ENCODE measurements at regions not wholly inside any gene's neighbourhood (a gene's known extent, or its start where the extent isn't known, plus 50 kb on each side); places are given as distances from the start of the nearest gene placed in this dataset.

DNA sequence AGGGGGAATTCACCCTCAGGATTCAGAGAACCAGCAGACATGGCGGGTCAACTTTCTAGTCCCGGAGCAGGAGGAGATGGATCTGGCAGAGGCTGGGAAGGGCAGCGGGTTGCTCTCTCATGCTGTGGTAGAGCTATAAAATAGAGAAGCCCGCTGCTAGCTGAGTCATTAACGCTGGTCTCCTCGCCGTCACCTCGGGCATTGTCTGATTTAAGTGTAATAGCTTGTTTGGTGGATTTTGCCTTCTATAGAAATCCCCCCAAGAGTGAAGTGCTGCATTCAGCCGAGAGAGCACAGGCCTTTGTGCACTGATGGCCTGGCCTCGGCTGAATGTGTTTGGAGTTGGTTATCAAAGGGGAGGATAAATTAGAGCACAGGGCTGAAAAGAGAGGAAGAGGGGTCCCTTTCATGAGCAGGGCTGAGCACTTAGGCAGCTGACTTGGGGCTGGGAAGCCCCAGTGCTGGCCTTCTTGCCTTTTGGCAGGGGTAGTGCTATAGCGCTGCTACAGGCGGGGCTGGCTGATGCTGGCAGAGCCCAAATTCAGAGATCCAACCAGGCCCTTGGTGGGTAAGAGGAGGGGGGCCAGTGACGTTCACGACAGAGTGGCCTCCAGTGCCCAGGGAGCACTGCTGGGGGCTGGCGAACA is 161.1 kb upstream of the CADM1 start:
- H3K36me3 ChIP-seq (ENCODE audit: control insufficient read depth in 2 of 3, insufficient read depth in 3 of 3, low read length in 3 of 3), result no peaks in the 10 kb centered on the region
- FAIRE-seq (no peak), DNase-seq (no peak)
- intact Hi-C loops (cut with DNase I), result no loop called here
- no peak overlapping the region for H3K27ac ChIP-seq (ENCODE audit: low read depth in 2 of 2, low read length in 2 of 2)
- no peaks in the 10 kb centered on the region for H3K9me3 ChIP-seq (ENCODE audit: control insufficient read depth in 2 of 3, insufficient read depth in 1 of 3, low read length in 3 of 3)
- no peak overlapping the region for H3K4me3 ChIP-seq (ENCODE audit: low read length in 3 of 3)
- TF ChIP-seq CTCF (IDR thresholded peaks at IDR 0.05; ENCODE audit: borderline replicate concordance, extremely low read depth, insufficient read depth), result no peak
- H3K4me1 ChIP-seq (ENCODE audit: control insufficient read depth in 2 of 3, insufficient read depth in 2 of 3, low read depth in 1 of 3, low read length in 3 of 3), result no peaks in the 10 kb centered on the region
- H3K9ac ChIP-seq (ENCODE audit: low read length in 3 of 3), result no peak overlapping the region
- no peaks in the 10 kb centered on the region for H3K27me3 ChIP-seq (ENCODE audit: control insufficient read depth, insufficient read depth, low read length)

GRCh38 chr11:115664313-115664712 is 160.1 kb upstream of the CADM1 start:
- Histone ChIP-seq H3K9ac (ENCODE audit: low read length in 3 of 3) (no peak overlapping the region), H3K4me1 (ENCODE audit: control insufficient read depth in 2 of 3, insufficient read depth in 2 of 3, low read depth in 1 of 3, low read length in 3 of 3) (peaks cover 0 to 4% (median 0%) of the 10 kb centered on the region in 3 donors), H3K27me3 (ENCODE audit: control insufficient read depth, insufficient read depth, low read length) (no peaks in the 10 kb centered on the region), H3K36me3 (ENCODE audit: control insufficient read depth in 2 of 3, insufficient read depth in 3 of 3, low read length in 3 of 3) (no peaks in the 10 kb centered on the region), H3K4me3 (ENCODE audit: low read length in 3 of 3) (no peak overlapping the region), H3K27ac (ENCODE audit: low read depth in 2 of 2, low read length in 2 of 2) (no peak overlapping the region), H3K9me3 (ENCODE audit: control insufficient read depth in 2 of 3, insufficient read depth in 1 of 3, low read length in 3 of 3) (no peaks in the 10 kb centered on the region)
- intact Hi-C loops (cut with DNase I), result no loop called here
- DNase-seq, result no peak
- FAIRE-seq, result no peak
- no peak for TF ChIP-seq CTCF (IDR thresholded peaks at IDR 0.05; ENCODE audit: borderline replicate concordance, extremely low read depth, insufficient read depth)

- Histone ChIP-seq H3K4me1 (ENCODE audit: control insufficient read depth in 2 of 3, insufficient read depth in 2 of 3, low read depth in 1 of 3, low read length in 3 of 3) (peaks cover 0 to 4% (median 0%) of the 10 kb centered on the region in 3 donors), H3K36me3 (ENCODE audit: control insufficient read depth in 2 of 3, insufficient read depth in 3 of 3, low read length in 3 of 3) (no peaks in the 10 kb centered on the region), H3K4me3 (ENCODE audit: low read length in 3 of 3) (no peak overlapping the region), H3K9me3 (ENCODE audit: control insufficient read depth in 2 of 3, insufficient read depth in 1 of 3, low read length in 3 of 3) (no peaks in the 10 kb centered on the region), H3K9ac (ENCODE audit: low read length in 3 of 3) (no peak overlapping the region), H3K27me3 (ENCODE audit: control insufficient read depth, insufficient read depth, low read length) (no peaks in the 10 kb centered on the region), H3K27ac (ENCODE audit: low read depth in 2 of 2, low read length in 2 of 2) (no peak overlapping the region)
- FAIRE-seq, result no peak
- TF ChIP-seq CTCF (IDR thresholded peaks at IDR 0.05; ENCODE audit: borderline replicate concordance, extremely low read depth, insufficient read depth), result no peak
- no peak for DNase-seq
- intact Hi-C loops (cut with DNase I), result no loop called here
Observed at GRCh38 chr11:115663790-115664189, 159.6 kb upstream of the CADM1 start.
